WTC11 (cell line): ENCODE measurements at regions not wholly inside any gene's neighbourhood (a gene's known extent, or its start where the extent isn't known, plus 50 kb on each side); places are given as distances from the start of the nearest gene placed in this dataset.

Experiments used
- ATAC-seq: fragments of 200-7000 bp; cut with Tn5 transposase; 2 replicates; pipeline ENCODE4 v1.10.0; 2021; ENCODE audit warnings: mild to moderate bottlenecking, moderate library complexity
- CTCF ChIA-PET: fragments of 300-600 bp; sonication (Branson Sonifier 250); formaldehyde crosslinking; loops from one replicate; lab custom pipeline; 2021; ENCODE audit warnings: antibody characterized with exemption; lab: Charles Lee
- POLR2A ChIA-PET: fragments of 350-600 bp; sonication (Branson Sonifier 250); formaldehyde crosslinking; loops from one replicate; lab custom pipeline; 2021; ENCODE audit warnings: antibody characterized with exemption; lab: Charles Lee
- DNase-seq: peaks from one replicate; pipeline ENCODE4 v3.0.0; 2021; ENCODE audit warnings: low spot score
- H3K27ac Mint-ChIP-seq: 2 replicates; pipeline ENCODE4 v1.8.0; 2021; ENCODE audit warnings: mixed read lengths
- H3K27me3 Mint-ChIP-seq: 2 replicates; pipeline ENCODE4 v1.8.0; 2021; ENCODE audit warnings: low read depth, mild to moderate bottlenecking, moderate library complexity, mixed read lengths
- H3K36me3 Mint-ChIP-seq: 2 replicates; pipeline ENCODE4 v1.8.0; 2021; ENCODE audit warnings: mixed read lengths
- H3K4me1 Mint-ChIP-seq: 2 replicates; pipeline ENCODE4 v1.8.0; 2022; ENCODE audit warnings: mixed read lengths
- H3K4me3 Mint-ChIP-seq: 2 replicates; pipeline ENCODE4 v1.8.0; 2021; ENCODE audit warnings: mild to moderate bottlenecking, moderate library complexity, mixed read lengths
- H3K9me3 Mint-ChIP-seq: 2 replicates; pipeline ENCODE4 v1.8.0; 2021; ENCODE audit warnings: mixed read lengths
- ATF1 ChIP-seq: sonication (generic); formaldehyde crosslinking; IDR thresholded peaks from 2 replicates; pipeline ENCODE4 v1.8.1; 2023; ENCODE audit warnings: mild to moderate bottlenecking, moderate library complexity, missing genetic modification reagents
- CBFB ChIP-seq: sonication (generic); formaldehyde crosslinking; IDR thresholded peaks from 2 replicates; pipeline ENCODE4 v1.8.1; 2022; ENCODE audit warnings: mild to moderate bottlenecking, low read depth, missing genetic modification reagents
- CREM ChIP-seq: sonication (generic); formaldehyde crosslinking; IDR thresholded peaks from 2 replicates; pipeline ENCODE4 v1.8.1; 2022; ENCODE audit warnings: mild to moderate bottlenecking, missing genetic modification reagents, moderate library complexity
- ELF4 ChIP-seq: sonication (generic); formaldehyde crosslinking; IDR thresholded peaks from 2 replicates; pipeline ENCODE4 v1.8.1; 2022; ENCODE audit warnings: low read depth, mild to moderate bottlenecking, moderate library complexity, missing genetic modification reagents
- FOXK1 ChIP-seq: sonication (generic); formaldehyde crosslinking; IDR thresholded peaks from 2 replicates; pipeline ENCODE4 v1.8.0; 2022; ENCODE audit warnings: mild to moderate bottlenecking, moderate library complexity, missing genetic modification reagents
- GRHL2 ChIP-seq: fragments of 250-450 bp; sonication (Bioruptor Pico); IDR thresholded peaks from 2 replicates; pipeline ENCODE4 v1.8.0; 2022; ENCODE audit warnings: mild to moderate bottlenecking, moderate library complexity; ENCODE audit not compliant: insufficient replicate concordance, severe bottlenecking
- GTF2I ChIP-seq: fragments of 250-450 bp; sonication (Bioruptor Pico); conservative IDR thresholded peaks from 2 replicates; pipeline ENCODE4 v1.4.0; 2021; ENCODE audit warnings: mild to moderate bottlenecking
- HMGA2 ChIP-seq: fragments of 250-450 bp; sonication (Bioruptor Pico); IDR thresholded peaks from 2 replicates; pipeline ENCODE4 v1.4.0; 2021; ENCODE audit warnings: mild to moderate bottlenecking, moderate library complexity
- MYBL2 ChIP-seq: sonication (generic); formaldehyde crosslinking; IDR thresholded peaks from 2 replicates; pipeline ENCODE4 v1.8.1; 2023; ENCODE audit warnings: mild to moderate bottlenecking, moderate library complexity, missing genetic modification reagents
- NFYB ChIP-seq: sonication (generic); formaldehyde crosslinking; conservative IDR thresholded peaks from 2 replicates; pipeline ENCODE4 v1.8.0; 2022; ENCODE audit warnings: low read depth, missing genetic modification reagents
- TEAD1 ChIP-seq: sonication (generic); formaldehyde crosslinking; IDR thresholded peaks from 2 replicates; pipeline ENCODE4 v1.8.0; 2022; ENCODE audit warnings: mild to moderate bottlenecking, missing genetic modification reagents
- ZNF121 ChIP-seq: sonication (generic); formaldehyde crosslinking; IDR thresholded peaks from 2 replicates; pipeline ENCODE4 v1.8.0; 2023; ENCODE audit warnings: missing genetic modification reagents
- ZNF317 ChIP-seq: sonication (generic); formaldehyde crosslinking; IDR thresholded peaks from 2 replicates; pipeline ENCODE4 v1.8.1; 2023; ENCODE audit warnings: low read depth, mild to moderate bottlenecking, moderate library complexity, missing genetic modification reagents, borderline replicate concordance
- TF ChIP-seq, protein P1 (sequence below): fragments of 200-600 bp; IDR thresholded peaks from 2 replicates; pipeline ENCODE4 v1.8.0; 2022; ENCODE audit warnings: antibody characterized with exemption
- TF ChIP-seq, protein P2 (sequence below): sonication (generic); formaldehyde crosslinking; IDR thresholded peaks from 2 replicates; pipeline ENCODE4 v1.8.1; 2023; ENCODE audit warnings: mild to moderate bottlenecking, missing genetic modification reagents, borderline replicate concordance
- TF ChIP-seq, protein P3 (sequence below): sonication (generic); formaldehyde crosslinking; IDR thresholded peaks from 2 replicates; pipeline ENCODE4 v1.8.1; 2023; ENCODE audit warnings: mild to moderate bottlenecking, missing genetic modification reagents, moderate library complexity
- TF ChIP-seq, protein P4 (sequence below): fragments of 250-450 bp; sonication (Bioruptor Pico); IDR thresholded peaks from 2 replicates; pipeline ENCODE4 v1.9.0; 2021; ENCODE audit warnings: mild to moderate bottlenecking
- TF ChIP-seq, protein P5 (sequence below): sonication (generic); formaldehyde crosslinking; IDR thresholded peaks from 2 replicates; pipeline ENCODE4 v1.8.0; 2022; ENCODE audit warnings: mild to moderate bottlenecking, missing genetic modification reagents
- TF ChIP-seq, protein P6 (sequence below): fragments of 250-450 bp; sonication (Bioruptor Pico); IDR thresholded peaks from 2 replicates; pipeline ENCODE4 v1.9.0; 2021; ENCODE audit warnings: mild to moderate bottlenecking
- TF ChIP-seq, protein P7 (sequence below): sonication (generic); formaldehyde crosslinking; IDR thresholded peaks from 2 replicates; pipeline ENCODE4 v1.8.0; 2023; ENCODE audit warnings: missing genetic modification reagents, mild to moderate bottlenecking, borderline replicate concordance
- TF ChIP-seq, protein P8 (sequence below): sonication (generic); formaldehyde crosslinking; IDR thresholded peaks from 2 replicates; pipeline ENCODE4 v1.8.1; 2022; ENCODE audit warnings: mild to moderate bottlenecking, moderate library complexity, missing genetic modification reagents

DNA sequence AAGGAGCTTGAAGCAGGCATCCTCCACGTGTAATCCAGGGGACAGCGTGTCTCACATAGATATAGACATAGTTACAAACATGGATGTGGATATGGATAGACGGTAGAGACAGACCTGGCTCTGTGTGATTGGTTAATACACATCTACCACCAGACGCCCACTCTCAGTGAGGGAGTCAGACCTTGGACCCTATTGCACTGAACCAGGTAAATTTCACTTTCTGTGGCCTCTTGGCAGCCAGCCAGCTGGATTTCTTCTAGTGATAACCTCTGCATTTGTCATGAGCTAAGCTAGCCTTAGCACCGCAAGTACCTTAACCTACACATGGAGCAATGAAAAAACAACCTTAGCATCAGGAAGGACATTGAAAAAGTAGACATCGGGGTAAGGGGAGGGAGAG, 79.2 kb upstream of the ACSL4 start (continued):
- TF ChIP-seq, protein P1, sequence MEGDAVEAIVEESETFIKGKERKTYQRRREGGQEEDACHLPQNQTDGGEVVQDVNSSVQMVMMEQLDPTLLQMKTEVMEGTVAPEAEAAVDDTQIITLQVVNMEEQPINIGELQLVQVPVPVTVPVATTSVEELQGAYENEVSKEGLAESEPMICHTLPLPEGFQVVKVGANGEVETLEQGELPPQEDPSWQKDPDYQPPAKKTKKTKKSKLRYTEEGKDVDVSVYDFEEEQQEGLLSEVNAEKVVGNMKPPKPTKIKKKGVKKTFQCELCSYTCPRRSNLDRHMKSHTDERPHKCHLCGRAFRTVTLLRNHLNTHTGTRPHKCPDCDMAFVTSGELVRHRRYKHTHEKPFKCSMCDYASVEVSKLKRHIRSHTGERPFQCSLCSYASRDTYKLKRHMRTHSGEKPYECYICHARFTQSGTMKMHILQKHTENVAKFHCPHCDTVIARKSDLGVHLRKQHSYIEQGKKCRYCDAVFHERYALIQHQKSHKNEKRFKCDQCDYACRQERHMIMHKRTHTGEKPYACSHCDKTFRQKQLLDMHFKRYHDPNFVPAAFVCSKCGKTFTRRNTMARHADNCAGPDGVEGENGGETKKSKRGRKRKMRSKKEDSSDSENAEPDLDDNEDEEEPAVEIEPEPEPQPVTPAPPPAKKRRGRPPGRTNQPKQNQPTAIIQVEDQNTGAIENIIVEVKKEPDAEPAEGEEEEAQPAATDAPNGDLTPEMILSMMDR, result no peak

DNA sequence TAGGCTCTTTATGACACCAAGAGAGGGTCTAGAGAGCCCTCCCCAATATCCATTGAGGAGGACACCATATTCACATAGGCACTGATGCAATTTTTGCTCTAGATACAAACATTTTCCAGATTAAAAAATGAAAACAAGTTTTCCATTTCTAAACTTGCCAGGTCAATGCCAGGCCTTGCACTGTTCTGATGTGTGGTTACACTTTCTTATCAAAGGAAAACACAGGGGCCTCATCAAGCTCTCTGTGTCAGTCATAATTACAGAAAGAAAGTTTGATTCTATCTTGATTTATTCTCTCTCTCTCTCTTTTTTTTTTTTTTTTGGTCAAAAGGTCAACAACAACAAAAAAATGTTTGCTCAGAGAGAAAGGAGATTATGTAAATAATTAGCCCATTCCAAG, 80.2 kb upstream of the ACSL4 start:
- DNase-seq (no peak), ATAC-seq (no peak)
- ChIA-PET CTCF (no interaction called here), POLR2A (no interaction called here)
- no peaks in the 10 kb centered on the region for H3K9me3 Mint-ChIP-seq
- H3K27me3 Mint-ChIP-seq, result no peaks in the 10 kb centered on the region; the same call in 1 of the 2 replicates
- no peak overlapping the region for H3K27ac Mint-ChIP-seq
- peaks cover 2% of the 10 kb centered on the region; the same call in 1 of the 2 replicates for H3K4me1 Mint-ChIP-seq
- no peak overlapping the region for H3K4me3 Mint-ChIP-seq
- H3K36me3 Mint-ChIP-seq, result no peaks in the 10 kb centered on the region
- TF ChIP-seq ZNF317 (no peak), ATF1 (CRISPR knock-in tag) (no peak), NFYB (CRISPR knock-in tag) (no peak), FOXK1 (no peak), HMGA2 (no peak), ZNF121 (CRISPR knock-in tag) (no peak), GTF2I (CRISPR knock-in tag) (no peak), CREM (CRISPR knock-in tag) (no peak), ELF4 (CRISPR knock-in tag) (no peak), MYBL2 (no peak), CBFB (no peak), TEAD1 (CRISPR knock-in tag) (no peak), GRHL2 (no peak)
- TF ChIP-seq, protein P2, sequence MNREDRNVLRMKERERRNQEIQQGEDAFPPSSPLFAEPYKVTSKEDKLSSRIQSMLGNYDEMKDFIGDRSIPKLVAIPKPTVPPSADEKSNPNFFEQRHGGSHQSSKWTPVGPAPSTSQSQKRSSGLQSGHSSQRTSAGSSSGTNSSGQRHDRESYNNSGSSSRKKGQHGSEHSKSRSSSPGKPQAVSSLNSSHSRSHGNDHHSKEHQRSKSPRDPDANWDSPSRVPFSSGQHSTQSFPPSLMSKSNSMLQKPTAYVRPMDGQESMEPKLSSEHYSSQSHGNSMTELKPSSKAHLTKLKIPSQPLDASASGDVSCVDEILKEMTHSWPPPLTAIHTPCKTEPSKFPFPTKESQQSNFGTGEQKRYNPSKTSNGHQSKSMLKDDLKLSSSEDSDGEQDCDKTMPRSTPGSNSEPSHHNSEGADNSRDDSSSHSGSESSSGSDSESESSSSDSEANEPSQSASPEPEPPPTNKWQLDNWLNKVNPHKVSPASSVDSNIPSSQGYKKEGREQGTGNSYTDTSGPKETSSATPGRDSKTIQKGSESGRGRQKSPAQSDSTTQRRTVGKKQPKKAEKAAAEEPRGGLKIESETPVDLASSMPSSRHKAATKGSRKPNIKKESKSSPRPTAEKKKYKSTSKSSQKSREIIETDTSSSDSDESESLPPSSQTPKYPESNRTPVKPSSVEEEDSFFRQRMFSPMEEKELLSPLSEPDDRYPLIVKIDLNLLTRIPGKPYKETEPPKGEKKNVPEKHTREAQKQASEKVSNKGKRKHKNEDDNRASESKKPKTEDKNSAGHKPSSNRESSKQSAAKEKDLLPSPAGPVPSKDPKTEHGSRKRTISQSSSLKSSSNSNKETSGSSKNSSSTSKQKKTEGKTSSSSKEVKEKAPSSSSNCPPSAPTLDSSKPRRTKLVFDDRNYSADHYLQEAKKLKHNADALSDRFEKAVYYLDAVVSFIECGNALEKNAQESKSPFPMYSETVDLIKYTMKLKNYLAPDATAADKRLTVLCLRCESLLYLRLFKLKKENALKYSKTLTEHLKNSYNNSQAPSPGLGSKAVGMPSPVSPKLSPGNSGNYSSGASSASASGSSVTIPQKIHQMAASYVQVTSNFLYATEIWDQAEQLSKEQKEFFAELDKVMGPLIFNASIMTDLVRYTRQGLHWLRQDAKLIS (CRISPR knock-in tag), result no peak
- TF ChIP-seq, protein P3, sequence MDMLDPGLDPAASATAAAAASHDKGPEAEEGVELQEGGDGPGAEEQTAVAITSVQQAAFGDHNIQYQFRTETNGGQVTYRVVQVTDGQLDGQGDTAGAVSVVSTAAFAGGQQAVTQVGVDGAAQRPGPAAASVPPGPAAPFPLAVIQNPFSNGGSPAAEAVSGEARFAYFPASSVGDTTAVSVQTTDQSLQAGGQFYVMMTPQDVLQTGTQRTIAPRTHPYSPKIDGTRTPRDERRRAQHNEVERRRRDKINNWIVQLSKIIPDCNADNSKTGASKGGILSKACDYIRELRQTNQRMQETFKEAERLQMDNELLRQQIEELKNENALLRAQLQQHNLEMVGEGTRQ (CRISPR knock-in tag), result no peak
- TF ChIP-seq, protein P4, sequence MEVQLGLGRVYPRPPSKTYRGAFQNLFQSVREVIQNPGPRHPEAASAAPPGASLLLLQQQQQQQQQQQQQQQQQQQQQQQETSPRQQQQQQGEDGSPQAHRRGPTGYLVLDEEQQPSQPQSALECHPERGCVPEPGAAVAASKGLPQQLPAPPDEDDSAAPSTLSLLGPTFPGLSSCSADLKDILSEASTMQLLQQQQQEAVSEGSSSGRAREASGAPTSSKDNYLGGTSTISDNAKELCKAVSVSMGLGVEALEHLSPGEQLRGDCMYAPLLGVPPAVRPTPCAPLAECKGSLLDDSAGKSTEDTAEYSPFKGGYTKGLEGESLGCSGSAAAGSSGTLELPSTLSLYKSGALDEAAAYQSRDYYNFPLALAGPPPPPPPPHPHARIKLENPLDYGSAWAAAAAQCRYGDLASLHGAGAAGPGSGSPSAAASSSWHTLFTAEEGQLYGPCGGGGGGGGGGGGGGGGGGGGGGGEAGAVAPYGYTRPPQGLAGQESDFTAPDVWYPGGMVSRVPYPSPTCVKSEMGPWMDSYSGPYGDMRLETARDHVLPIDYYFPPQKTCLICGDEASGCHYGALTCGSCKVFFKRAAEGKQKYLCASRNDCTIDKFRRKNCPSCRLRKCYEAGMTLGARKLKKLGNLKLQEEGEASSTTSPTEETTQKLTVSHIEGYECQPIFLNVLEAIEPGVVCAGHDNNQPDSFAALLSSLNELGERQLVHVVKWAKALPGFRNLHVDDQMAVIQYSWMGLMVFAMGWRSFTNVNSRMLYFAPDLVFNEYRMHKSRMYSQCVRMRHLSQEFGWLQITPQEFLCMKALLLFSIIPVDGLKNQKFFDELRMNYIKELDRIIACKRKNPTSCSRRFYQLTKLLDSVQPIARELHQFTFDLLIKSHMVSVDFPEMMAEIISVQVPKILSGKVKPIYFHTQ (CRISPR knock-in tag), result no peak
- TF ChIP-seq, protein P5, sequence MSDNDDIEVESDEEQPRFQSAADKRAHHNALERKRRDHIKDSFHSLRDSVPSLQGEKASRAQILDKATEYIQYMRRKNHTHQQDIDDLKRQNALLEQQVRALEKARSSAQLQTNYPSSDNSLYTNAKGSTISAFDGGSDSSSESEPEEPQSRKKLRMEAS (CRISPR knock-in tag), result no peak
- TF ChIP-seq, protein P6, sequence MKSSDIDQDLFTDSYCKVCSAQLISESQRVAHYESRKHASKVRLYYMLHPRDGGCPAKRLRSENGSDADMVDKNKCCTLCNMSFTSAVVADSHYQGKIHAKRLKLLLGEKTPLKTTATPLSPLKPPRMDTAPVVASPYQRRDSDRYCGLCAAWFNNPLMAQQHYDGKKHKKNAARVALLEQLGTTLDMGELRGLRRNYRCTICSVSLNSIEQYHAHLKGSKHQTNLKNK (CRISPR knock-in tag), result no peak
- TF ChIP-seq, protein P7, sequence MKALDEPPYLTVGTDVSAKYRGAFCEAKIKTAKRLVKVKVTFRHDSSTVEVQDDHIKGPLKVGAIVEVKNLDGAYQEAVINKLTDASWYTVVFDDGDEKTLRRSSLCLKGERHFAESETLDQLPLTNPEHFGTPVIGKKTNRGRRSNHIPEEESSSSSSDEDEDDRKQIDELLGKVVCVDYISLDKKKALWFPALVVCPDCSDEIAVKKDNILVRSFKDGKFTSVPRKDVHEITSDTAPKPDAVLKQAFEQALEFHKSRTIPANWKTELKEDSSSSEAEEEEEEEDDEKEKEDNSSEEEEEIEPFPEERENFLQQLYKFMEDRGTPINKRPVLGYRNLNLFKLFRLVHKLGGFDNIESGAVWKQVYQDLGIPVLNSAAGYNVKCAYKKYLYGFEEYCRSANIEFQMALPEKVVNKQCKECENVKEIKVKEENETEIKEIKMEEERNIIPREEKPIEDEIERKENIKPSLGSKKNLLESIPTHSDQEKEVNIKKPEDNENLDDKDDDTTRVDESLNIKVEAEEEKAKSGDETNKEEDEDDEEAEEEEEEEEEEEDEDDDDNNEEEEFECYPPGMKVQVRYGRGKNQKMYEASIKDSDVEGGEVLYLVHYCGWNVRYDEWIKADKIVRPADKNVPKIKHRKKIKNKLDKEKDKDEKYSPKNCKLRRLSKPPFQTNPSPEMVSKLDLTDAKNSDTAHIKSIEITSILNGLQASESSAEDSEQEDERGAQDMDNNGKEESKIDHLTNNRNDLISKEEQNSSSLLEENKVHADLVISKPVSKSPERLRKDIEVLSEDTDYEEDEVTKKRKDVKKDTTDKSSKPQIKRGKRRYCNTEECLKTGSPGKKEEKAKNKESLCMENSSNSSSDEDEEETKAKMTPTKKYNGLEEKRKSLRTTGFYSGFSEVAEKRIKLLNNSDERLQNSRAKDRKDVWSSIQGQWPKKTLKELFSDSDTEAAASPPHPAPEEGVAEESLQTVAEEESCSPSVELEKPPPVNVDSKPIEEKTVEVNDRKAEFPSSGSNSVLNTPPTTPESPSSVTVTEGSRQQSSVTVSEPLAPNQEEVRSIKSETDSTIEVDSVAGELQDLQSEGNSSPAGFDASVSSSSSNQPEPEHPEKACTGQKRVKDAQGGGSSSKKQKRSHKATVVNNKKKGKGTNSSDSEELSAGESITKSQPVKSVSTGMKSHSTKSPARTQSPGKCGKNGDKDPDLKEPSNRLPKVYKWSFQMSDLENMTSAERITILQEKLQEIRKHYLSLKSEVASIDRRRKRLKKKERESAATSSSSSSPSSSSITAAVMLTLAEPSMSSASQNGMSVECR, result no peak
- TF ChIP-seq, protein P8, sequence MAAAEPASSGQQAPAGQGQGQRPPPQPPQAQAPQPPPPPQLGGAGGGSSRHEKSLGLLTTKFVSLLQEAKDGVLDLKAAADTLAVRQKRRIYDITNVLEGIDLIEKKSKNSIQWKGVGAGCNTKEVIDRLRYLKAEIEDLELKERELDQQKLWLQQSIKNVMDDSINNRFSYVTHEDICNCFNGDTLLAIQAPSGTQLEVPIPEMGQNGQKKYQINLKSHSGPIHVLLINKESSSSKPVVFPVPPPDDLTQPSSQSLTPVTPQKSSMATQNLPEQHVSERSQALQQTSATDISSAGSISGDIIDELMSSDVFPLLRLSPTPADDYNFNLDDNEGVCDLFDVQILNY (CRISPR knock-in tag), result no peak
